ENCODE measurements at regions not wholly inside any gene's neighbourhood (a gene's known extent, or its start where the extent isn't known, plus 50 kb on each side); places are given as distances from the start of the nearest gene placed in this dataset.

- TF ChIP-seq, protein P1, sequence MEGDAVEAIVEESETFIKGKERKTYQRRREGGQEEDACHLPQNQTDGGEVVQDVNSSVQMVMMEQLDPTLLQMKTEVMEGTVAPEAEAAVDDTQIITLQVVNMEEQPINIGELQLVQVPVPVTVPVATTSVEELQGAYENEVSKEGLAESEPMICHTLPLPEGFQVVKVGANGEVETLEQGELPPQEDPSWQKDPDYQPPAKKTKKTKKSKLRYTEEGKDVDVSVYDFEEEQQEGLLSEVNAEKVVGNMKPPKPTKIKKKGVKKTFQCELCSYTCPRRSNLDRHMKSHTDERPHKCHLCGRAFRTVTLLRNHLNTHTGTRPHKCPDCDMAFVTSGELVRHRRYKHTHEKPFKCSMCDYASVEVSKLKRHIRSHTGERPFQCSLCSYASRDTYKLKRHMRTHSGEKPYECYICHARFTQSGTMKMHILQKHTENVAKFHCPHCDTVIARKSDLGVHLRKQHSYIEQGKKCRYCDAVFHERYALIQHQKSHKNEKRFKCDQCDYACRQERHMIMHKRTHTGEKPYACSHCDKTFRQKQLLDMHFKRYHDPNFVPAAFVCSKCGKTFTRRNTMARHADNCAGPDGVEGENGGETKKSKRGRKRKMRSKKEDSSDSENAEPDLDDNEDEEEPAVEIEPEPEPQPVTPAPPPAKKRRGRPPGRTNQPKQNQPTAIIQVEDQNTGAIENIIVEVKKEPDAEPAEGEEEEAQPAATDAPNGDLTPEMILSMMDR (IDR thresholded peaks at IDR 0.05), result no peak
- TF ChIP-seq ZFX (IDR thresholded peaks at IDR 0.05; ENCODE audit: borderline replicate concordance), result no peak
These were observed 390.0 kb upstream of the USP24 start for GRCh38 chr1:55605155-55605554.

Measured in 22Rv1 (cell line).